GM10266 (cell line): ENCODE measurements at regions not wholly inside any gene's neighbourhood (a gene's known extent, or its start where the extent isn't known, plus 50 kb on each side); places are given as distances from the start of the nearest gene placed in this dataset.

Source experiments
- DNase-seq: peaks from one replicate; pipeline ENCODE4 v3.0.0; 2012; ENCODE audit errors: extremely low spot score
- TF ChIP-seq, protein P1 (sequence below): IDR thresholded peaks from 2 replicates; pipeline ENCODE4 v1.5.1; 2012; ENCODE audit warnings: mild to moderate bottlenecking, low read depth; ENCODE audit not compliant: control insufficient read depth, insufficient read depth; ENCODE audit errors: missing control alignments

DNA sequence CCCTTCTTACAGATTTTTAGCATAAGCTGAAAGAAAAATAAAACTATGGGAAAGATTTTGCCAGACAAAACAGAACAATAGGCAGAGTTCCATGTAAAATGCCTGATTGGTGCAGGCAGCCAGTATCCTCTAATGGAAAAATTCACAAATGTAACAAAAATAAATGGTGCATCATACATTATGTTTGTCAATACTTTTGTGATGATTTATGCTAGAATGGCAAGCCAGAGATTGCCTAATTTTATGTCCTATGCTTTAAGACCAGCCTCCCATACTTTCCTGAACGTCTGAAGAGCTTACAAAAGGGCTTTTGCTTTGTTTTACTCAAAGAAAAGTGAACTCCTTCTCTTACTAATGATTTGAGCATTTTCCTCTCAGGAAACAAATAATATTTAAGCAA is 81.5 kb upstream of the KCNJ15 start:
- TF ChIP-seq, protein P1, sequence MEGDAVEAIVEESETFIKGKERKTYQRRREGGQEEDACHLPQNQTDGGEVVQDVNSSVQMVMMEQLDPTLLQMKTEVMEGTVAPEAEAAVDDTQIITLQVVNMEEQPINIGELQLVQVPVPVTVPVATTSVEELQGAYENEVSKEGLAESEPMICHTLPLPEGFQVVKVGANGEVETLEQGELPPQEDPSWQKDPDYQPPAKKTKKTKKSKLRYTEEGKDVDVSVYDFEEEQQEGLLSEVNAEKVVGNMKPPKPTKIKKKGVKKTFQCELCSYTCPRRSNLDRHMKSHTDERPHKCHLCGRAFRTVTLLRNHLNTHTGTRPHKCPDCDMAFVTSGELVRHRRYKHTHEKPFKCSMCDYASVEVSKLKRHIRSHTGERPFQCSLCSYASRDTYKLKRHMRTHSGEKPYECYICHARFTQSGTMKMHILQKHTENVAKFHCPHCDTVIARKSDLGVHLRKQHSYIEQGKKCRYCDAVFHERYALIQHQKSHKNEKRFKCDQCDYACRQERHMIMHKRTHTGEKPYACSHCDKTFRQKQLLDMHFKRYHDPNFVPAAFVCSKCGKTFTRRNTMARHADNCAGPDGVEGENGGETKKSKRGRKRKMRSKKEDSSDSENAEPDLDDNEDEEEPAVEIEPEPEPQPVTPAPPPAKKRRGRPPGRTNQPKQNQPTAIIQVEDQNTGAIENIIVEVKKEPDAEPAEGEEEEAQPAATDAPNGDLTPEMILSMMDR = no peak
- DNase-seq = no peak

DNA sequence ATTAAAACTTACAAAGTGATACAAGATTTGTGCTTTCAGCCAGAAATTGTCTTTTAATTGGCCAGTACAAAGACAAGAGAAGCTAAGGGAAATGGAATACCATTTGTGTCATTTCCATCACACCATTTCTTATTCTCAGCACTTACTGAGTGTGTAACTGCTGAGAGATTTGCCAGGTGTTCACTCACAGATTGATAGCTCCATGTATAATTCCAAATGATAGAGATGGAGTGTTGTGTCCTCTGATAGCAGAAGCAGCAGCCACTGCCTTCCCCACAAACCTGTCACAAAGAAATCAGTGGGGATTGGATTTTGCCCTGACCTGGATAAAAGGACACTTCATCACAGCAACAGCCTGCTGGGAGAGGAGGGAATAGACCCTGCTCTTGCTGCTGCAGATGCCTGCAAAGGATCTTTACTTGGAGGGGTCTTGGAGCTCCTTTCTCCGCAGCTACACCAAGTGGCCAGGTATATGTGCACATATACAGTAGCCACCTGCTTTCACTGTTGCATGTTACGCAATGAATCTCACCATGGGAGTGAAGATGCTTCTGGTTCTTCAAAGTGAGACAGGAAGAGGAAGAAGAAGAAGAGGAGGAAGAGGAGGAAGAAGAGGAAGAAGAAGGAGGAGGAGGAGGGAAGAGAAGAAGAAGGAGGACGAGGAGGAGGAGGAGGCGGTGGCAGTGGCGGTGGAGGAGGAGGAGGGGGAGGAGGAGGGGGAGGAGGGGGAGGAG is 78.7 kb upstream of the KCNJ15 start:
- TF ChIP-seq, protein P1 = no peak

DNA sequence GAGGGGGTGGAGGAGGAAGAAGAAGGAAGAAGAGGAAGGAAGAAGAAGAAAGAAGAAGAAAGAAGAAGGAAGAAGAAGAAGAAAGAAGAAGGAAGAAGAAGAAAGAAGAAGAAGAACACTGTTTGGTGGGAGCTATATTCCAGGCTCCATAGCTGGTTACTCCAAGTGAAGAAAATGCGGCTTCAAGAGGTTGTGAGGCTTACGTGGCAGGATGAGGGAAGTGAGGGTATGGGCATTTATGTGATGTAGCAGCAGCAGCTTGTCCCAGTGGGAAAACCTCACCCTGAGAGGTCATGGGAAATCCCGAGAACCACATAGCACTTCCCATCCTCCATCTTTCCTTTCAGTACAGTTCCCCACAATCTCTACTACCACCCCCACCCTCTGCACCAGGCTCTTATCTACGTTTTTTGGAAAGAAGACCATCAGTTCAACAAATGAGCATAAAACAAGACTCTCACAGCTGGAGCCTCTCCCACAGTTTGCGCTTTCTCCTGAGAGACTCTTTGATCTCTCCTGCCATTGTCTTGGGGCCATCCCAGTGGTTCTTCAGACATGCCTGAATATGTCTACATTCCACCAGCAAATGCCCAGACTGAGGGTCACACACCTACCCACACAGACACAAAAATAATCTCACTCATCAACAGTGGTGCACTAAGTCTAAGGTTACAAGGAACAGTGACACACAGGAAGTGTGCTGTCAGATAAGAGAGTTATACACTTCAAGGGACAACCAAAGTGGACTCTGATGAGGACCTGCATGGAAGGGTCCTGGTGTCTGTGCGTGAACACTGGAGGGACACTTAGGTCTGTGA is 77.9 kb upstream of the KCNJ15 start:
- no peak for DNase-seq
- TF ChIP-seq, protein P1 = no peak

More for the DNA sequence above, 78.7 kb upstream of the KCNJ15 start:
- DNase-seq = no peak

DNA sequence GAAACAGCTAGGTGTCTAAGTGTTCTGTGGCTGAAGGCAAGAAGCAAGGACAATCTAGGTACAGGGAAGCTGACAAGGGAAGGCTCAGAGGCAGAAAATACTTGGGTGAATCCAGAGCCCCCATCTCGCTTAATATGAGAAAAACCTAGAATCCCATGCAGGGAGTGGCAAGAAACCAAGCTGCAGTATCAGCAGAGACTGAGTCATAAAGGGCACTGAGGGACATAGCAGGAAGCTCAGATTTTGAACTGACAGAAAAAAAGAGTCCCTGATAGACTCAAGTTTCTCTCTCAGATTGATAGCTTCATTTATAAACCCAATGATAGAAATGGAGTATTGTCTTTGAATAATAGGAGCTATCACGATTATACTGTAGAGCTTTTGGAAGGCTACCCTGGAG is 77.3 kb upstream of the KCNJ15 start:
- no peak for DNase-seq
- TF ChIP-seq, protein P1 = no peak

DNA sequence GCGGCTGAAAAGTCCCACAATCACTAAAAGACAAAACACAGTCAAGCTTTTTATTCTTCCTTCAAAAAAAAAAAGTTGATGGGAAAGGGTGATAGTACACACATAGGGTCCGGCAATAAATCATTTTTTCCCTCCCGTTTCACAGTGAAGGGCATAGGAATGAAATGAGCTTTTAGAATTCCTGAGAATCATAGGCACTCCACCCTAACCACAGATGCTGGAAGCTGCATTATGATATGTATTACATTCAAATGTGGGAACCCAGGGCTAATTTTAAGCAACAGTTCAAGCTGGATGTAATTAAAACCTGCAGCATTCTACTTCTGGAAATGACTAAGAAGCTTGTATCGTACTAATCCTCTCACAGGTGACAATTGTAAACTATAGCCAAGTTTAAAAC is 75.7 kb upstream of the KCNJ15 start:
- TF ChIP-seq, protein P1 = no peak

DNA sequence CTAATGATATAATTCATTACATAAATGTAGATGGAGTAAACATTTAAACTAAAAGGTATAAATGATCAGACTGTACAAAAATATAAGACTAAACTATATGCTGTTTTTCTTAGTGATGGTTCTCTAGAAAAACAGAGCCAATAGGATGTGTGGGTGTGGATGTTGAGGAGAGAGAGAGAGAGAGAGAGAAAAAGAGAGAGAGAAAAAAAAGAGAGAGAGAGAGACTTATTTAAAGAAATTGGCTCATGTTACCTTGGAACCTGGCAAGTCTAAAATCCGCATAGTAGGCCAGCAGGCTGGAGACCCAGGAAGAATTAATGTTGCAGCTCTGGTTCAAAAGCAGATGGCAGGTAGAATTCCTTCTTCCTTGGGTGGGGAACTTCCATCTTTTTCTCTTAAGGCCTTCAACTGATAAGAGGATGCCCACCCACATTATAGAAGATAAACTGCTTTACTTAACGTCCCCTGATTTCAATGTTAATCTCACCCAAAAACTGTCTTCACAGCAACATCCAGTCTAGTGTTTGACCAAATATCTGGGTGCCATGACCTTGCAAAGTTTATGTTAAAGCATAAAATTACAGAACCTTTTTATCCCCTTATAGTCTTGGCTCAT is 74.3 kb upstream of the KCNJ15 start:
- TF ChIP-seq, protein P1 = no peak

More for the DNA sequence above, 75.7 kb upstream of the KCNJ15 start:
- no peak for DNase-seq

More for the DNA sequence above, 74.3 kb upstream of the KCNJ15 start:
- DNase-seq = no peak
